T-helper 2 cell treated with Interferon-gamma antibody and Interleukin-4, amounts not matched to agents 5 μg/mL and 100 μg/mL, for 36 hours (primary cell): ENCODE measurements at regions not wholly inside any gene's neighbourhood (a gene's known extent, or its start where the extent isn't known, plus 50 kb on each side); places are given as distances from the start of the nearest gene placed in this dataset.

Experiments used
- DNase-seq: peaks from one replicate; pipeline ENCODE4 v3.0.0; 2021; ENCODE audit warnings: low spot score
- H3K27ac Mint-ChIP-seq: one replicate; pipeline ENCODE4 v1.8.0; 2021; ENCODE audit warnings: mild to moderate bottlenecking, mixed read lengths
- H3K27me3 Mint-ChIP-seq: one replicate; pipeline ENCODE4 v1.8.0; 2021; ENCODE audit warnings: low read depth, mixed read lengths
- H3K36me3 Mint-ChIP-seq: one replicate; pipeline ENCODE4 v1.8.0; 2021; ENCODE audit warnings: low read depth, mixed read lengths
- H3K4me1 Mint-ChIP-seq: one replicate; pipeline ENCODE4 v1.8.0; 2021; ENCODE audit warnings: low read depth, mixed read lengths
- H3K4me3 Mint-ChIP-seq: one replicate; pipeline ENCODE4 v1.8.0; 2022; ENCODE audit warnings: mild to moderate bottlenecking, moderate library complexity, mixed read lengths
- H3K9me3 Mint-ChIP-seq: one replicate; pipeline ENCODE4 v1.8.0; 2021; ENCODE audit warnings: mixed read lengths

- no peaks in the 10 kb centered on the region for H3K36me3 Mint-ChIP-seq
- no peak overlapping the region for H3K4me3 Mint-ChIP-seq
- DNase-seq: no peak
- H3K9me3 Mint-ChIP-seq: no peaks in the 10 kb centered on the region
- H3K27me3 Mint-ChIP-seq: no peaks in the 10 kb centered on the region
- H3K4me1 Mint-ChIP-seq: no peaks in the 10 kb centered on the region
- no peak overlapping the region for H3K27ac Mint-ChIP-seq
Observed at GRCh38 chr2:192345287-192345686, 150.6 kb upstream of the TMEFF2 start.

GRCh38 chr2:192333642-192334041, 138.9 kb upstream of the TMEFF2 start:
- Mint-ChIP-seq H3K4me1 (no peaks in the 10 kb centered on the region), H3K4me3 (no peak overlapping the region), H3K27ac (no peak overlapping the region), H3K27me3 (no peaks in the 10 kb centered on the region), H3K9me3 (no peaks in the 10 kb centered on the region), H3K36me3 (no peaks in the 10 kb centered on the region)
- DNase-seq: no peak

- Mint-ChIP-seq H3K4me3 (no peak overlapping the region), H3K36me3 (no peaks in the 10 kb centered on the region), H3K27me3 (no peaks in the 10 kb centered on the region), H3K4me1 (no peaks in the 10 kb centered on the region), H3K9me3 (no peaks in the 10 kb centered on the region), H3K27ac (no peak overlapping the region)
- DNase-seq: no peak
Observed at GRCh38 chr2:192328297-192328696, 133.6 kb upstream of the TMEFF2 start.

GRCh38 chr2:192327576-192327975, 132.8 kb upstream of the TMEFF2 start:
- no peaks in the 10 kb centered on the region for H3K36me3 Mint-ChIP-seq
- H3K27me3 Mint-ChIP-seq: no peaks in the 10 kb centered on the region
- no peaks in the 10 kb centered on the region for H3K4me1 Mint-ChIP-seq
- H3K9me3 Mint-ChIP-seq: no peaks in the 10 kb centered on the region
- H3K4me3 Mint-ChIP-seq: no peak overlapping the region
- no peak for DNase-seq
- no peak overlapping the region for H3K27ac Mint-ChIP-seq

GRCh38 chr2:192315543-192315942, 120.8 kb upstream of the TMEFF2 start:
- no peaks in the 10 kb centered on the region for H3K27me3 Mint-ChIP-seq
- H3K9me3 Mint-ChIP-seq: no peaks in the 10 kb centered on the region
- H3K27ac Mint-ChIP-seq: no peak overlapping the region
- no peaks in the 10 kb centered on the region for H3K36me3 Mint-ChIP-seq
- DNase-seq: no peak
- no peaks in the 10 kb centered on the region for H3K4me1 Mint-ChIP-seq
- H3K4me3 Mint-ChIP-seq: no peak overlapping the region

GRCh38 chr2:192314800-192315481, 120.2 kb upstream of the TMEFF2 start:
- Mint-ChIP-seq H3K36me3 (no peaks in the 10 kb centered on the region), H3K4me1 (no peaks in the 10 kb centered on the region), H3K27me3 (no peaks in the 10 kb centered on the region), H3K27ac (no peak overlapping the region), H3K4me3 (no peak overlapping the region), H3K9me3 (no peaks in the 10 kb centered on the region)
- no peak for DNase-seq

- Mint-ChIP-seq H3K27me3 (no peaks in the 10 kb centered on the region), H3K9me3 (no peaks in the 10 kb centered on the region), H3K36me3 (no peaks in the 10 kb centered on the region), H3K4me1 (no peaks in the 10 kb centered on the region), H3K27ac (no peak overlapping the region), H3K4me3 (no peak overlapping the region)
- no peak for DNase-seq
Observed at GRCh38 chr2:192313773-192314172, 119.0 kb upstream of the TMEFF2 start.

GRCh38 chr2:192311701-192312460, 117.1 kb upstream of the TMEFF2 start:
- no peaks in the 10 kb centered on the region for H3K36me3 Mint-ChIP-seq
- DNase-seq: no peak
- no peaks in the 10 kb centered on the region for H3K27me3 Mint-ChIP-seq
- no peaks in the 10 kb centered on the region for H3K4me1 Mint-ChIP-seq
- H3K27ac Mint-ChIP-seq: no peak overlapping the region
- H3K4me3 Mint-ChIP-seq: no peak overlapping the region
- H3K9me3 Mint-ChIP-seq: no peaks in the 10 kb centered on the region

- DNase-seq: no peak
- H3K4me1 Mint-ChIP-seq: no peaks in the 10 kb centered on the region
- no peaks in the 10 kb centered on the region for H3K27me3 Mint-ChIP-seq
- no peak overlapping the region for H3K27ac Mint-ChIP-seq
- H3K4me3 Mint-ChIP-seq: no peak overlapping the region
- H3K9me3 Mint-ChIP-seq: no peaks in the 10 kb centered on the region
- H3K36me3 Mint-ChIP-seq: no peaks in the 10 kb centered on the region
Observed at GRCh38 chr2:192307530-192307929, 112.8 kb upstream of the TMEFF2 start.

GRCh38 chr2:192298664-192299063, 103.9 kb upstream of the TMEFF2 start:
- no peak for DNase-seq
- Mint-ChIP-seq H3K27ac (no peak overlapping the region), H3K36me3 (no peaks in the 10 kb centered on the region), H3K27me3 (no peaks in the 10 kb centered on the region), H3K9me3 (no peaks in the 10 kb centered on the region), H3K4me1 (no peaks in the 10 kb centered on the region), H3K4me3 (no peak overlapping the region)

- Mint-ChIP-seq H3K4me1 (no peaks in the 10 kb centered on the region), H3K27ac (no peak overlapping the region), H3K27me3 (no peaks in the 10 kb centered on the region)
Observed at GRCh38 chr2:192292478-192292877, 97.7 kb upstream of the TMEFF2 start.

GRCh38 chr2:192288295-192288694, 93.6 kb upstream of the TMEFF2 start:
- Mint-ChIP-seq H3K36me3 (no peaks in the 10 kb centered on the region), H3K4me1 (no peaks in the 10 kb centered on the region), H3K27ac (no peak overlapping the region), H3K4me3 (no peak overlapping the region), H3K9me3 (no peaks in the 10 kb centered on the region), H3K27me3 (no peaks in the 10 kb centered on the region)
- no peak for DNase-seq

More at GRCh38 chr2:192292478-192292877, 97.7 kb upstream of the TMEFF2 start:
- Mint-ChIP-seq H3K36me3 (no peaks in the 10 kb centered on the region), H3K4me3 (no peak overlapping the region), H3K9me3 (no peaks in the 10 kb centered on the region)
- no peak for DNase-seq

- H3K9me3 Mint-ChIP-seq: no peaks in the 10 kb centered on the region
- H3K27ac Mint-ChIP-seq: no peak overlapping the region
- H3K27me3 Mint-ChIP-seq: no peaks in the 10 kb centered on the region
- no peaks in the 10 kb centered on the region for H3K36me3 Mint-ChIP-seq
- no peak for DNase-seq
- no peak overlapping the region for H3K4me3 Mint-ChIP-seq
- H3K4me1 Mint-ChIP-seq: no peaks in the 10 kb centered on the region
Observed at GRCh38 chr2:192286093-192286701, 91.5 kb upstream of the TMEFF2 start.

- no peaks in the 10 kb centered on the region for H3K4me1 Mint-ChIP-seq
- no peak overlapping the region for H3K4me3 Mint-ChIP-seq
- no peak for DNase-seq
- H3K27ac Mint-ChIP-seq: no peak overlapping the region
- no peaks in the 10 kb centered on the region for H3K36me3 Mint-ChIP-seq
- no peaks in the 10 kb centered on the region for H3K9me3 Mint-ChIP-seq
- H3K27me3 Mint-ChIP-seq: no peaks in the 10 kb centered on the region
Observed at GRCh38 chr2:192283450-192283849, 88.7 kb upstream of the TMEFF2 start.
